Muscle of back (tissue), 3 donors: ENCODE measurements at regions not wholly inside any gene's neighbourhood (a gene's known extent, or its start where the extent isn't known, plus 50 kb on each side); places are given as distances from the start of the nearest gene placed in this dataset.

Experiments used
- DNase-seq, 3 donors: peaks; one replicate each; pipeline versions ENCODE4 v3.0.0 to v3.0.0-alpha.2; 2013

DNA sequence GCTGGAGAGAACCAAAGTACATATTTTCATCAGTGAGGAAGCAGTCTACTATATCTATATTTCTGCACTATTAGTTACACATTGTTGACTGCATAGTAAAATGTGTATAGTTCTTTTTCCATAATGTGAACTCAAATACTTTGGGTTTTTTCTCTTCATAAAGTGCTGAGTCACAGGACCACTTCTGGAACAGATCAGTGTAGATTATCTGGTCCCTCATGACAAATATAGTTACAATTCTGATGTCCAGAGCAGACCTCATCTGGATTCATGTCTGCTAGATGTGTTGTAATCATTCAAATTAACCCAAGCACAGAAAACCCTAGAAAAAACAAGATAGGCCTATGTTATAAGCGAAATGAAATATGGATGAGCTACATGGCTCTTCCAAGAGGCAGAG lies 171.4 kb downstream of the SUCLA2 start:
- DNase-seq = peak in 2 of 3 donors; percentile 2 to 45

DNA sequence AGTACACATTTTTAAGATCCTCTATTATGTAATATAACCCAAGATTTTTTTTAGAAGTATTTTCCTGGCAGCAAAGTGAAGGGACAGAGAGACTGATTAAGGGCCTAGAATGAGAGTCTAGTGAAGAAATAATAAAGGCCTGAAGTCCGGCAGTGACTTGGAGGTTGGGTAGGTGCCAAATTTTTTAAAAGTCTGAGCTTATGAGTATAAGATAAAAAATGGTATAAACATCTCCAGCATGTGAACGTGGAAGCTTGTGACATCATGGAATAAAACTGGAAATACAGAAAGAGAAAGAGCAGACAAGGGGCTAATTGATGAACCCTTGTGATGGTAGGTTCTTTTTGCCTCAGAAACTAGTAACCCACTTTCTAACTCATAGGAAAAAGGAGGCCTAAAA lies 174.6 kb downstream of the SUCLA2 start:
- peak; percentile 7 to 13 (median 11) for DNase-seq

DNA sequence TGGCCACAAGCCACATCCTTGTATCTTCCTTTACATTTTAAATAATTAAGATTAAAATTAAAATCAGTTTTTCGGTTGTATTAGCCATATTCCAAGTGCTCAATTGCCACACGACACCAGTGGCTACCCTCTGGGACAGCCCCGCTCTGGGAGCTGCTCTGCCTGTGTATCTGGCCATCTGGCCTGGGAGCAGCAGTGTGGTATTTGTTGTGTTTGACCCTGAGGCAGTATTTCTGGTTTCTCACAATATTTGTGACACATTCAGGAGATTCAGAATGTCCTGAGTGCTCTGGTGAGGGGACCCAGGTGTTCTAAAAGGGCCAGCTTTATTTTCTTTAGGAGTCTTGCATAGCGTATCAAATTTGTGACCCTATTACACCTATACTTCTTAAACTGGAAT lies 179.0 kb downstream of the SUCLA2 start:
- no peak for DNase-seq

DNA sequence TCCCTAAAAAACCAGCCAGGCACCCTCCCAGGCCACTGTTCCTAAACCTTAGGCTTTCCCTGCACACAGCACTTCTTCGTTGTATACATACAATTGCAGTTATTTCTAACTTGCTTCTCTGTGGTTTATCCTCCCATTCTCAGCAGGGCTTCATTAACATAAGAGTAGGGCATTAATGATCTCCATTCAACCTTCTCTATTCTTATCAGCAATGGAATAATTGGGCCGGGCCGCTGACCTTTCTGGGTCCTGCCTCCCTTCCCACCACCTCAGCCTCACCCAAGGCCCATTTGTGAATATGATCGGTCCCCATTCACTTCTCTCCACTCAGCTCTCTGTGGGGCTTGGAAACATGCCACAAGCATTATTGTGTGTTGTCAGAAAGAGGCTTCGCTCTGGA lies 184.2 kb downstream of the SUCLA2 start:
- no peak for DNase-seq

DNA sequence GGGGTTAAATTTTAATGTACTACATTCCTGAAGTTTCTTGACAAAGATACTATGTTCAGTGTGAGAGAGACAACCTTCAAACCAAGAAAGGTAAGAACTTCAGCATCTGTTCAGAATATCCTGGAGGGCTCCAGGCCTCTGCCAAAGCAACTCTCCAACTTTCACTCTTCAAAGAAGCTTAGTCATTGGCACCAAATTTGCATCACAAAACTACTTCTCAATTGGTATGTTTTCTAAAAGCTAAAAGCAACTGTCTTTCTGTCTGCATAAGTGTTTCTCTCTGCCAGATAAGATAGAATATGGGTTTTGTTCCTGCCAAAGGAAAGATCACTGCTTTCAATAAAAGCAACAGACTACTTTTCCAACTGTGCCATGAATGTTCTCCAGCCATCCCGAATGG lies 187.4 kb downstream of the SUCLA2 start:
- DNase-seq = no peak

DNA sequence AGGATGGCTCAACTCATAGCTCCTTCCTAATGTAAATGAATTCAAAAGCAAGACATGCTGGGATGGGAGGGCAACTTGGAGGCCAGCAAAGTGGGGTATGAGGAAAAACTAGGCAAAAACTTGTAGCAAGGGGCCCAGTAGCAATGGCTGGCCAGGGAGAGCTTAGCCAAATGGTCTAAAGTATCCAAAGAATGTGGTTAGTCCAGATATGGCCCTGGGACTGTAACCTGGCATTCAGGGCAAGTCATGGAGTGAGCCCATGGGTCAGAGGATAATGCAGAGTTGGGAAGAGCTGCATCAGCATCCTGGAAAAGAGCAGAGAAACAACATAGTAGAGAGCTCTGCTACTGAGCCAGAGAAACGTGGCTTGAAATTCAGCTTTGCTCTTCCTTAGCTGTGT lies 191.7 kb downstream of the SUCLA2 start:
- no peak for DNase-seq

DNA sequence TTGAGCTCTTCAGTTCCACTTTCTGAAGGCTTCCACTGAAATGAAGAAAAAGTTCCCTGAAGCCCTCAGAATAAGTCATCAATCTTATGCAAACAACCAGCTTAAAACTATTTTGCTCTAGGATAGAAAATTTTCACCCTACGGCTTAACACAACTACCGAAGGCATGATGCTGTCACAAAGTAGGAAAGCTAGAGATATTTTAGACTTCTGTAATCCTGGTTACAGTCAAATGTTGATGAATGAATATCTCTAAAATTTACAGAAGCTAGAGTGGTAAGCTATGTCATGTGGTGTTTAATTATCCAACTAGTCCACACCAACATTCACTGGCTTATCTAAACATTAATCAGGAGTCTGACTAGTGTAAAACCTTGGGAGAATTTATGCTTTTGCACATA lies 197.9 kb downstream of the SUCLA2 start:
- DNase-seq = no peak

DNA sequence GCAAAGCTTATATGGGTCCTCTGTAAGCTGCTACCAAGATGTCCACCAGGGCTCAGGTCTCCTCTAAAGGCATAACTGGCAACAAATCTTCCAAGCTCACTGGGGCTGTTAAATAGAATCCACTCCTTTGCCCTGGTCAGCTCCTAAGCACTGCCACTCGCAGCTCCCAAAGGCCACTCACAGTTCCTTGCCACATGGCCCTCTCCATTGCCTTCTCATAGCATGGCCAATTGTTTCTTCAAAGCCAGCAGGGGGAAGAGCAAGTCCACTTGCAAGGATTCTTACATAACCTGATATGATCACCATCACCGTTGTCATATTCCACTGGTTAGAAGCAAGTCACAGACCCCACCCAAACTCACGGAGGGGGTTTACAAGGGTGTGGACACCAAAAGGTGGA lies 199.5 kb downstream of the SUCLA2 start:
- no peak for DNase-seq

DNA sequence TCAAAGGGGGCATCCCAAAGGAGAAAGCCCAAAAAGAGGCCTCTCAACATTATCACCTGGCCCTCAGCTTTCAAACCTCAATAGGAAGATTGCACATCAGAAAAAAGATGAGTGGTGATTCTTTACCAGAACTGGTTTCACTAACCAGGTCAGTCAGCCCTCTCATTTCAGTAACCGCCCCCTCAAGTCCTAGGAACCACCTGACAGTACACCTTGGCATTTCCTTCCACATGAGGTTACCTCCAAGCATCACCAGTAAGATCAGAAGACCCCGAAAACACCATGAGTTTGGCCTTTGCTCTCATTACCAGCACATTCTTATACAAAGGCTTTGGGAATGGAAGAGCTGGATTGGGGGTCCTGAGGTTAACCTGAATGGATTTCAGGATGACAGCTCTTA lies 200.5 kb downstream of the SUCLA2 start:
- DNase-seq = no peak

DNA sequence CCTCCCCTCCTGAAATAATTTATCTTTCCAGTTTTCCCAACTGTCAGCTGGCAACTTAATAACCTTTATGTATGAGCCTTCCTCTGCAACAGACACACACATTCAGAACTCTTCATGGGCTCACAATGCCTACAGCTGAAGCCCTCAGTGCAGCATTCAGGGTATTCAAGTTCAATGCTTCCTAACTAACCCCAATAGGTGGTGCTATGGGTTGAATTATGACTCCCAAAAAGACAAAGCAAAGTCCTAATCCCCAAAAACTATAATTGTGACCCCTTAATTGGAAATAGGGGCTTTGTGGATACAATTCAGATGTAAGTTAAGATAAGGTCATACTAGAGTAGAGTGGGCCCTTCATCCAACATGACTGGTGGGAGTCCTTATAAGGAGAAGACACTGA lies 202.2 kb downstream of the SUCLA2 start:
- DNase-seq = peak in 1 of 3 donors; percentile 2

DNA sequence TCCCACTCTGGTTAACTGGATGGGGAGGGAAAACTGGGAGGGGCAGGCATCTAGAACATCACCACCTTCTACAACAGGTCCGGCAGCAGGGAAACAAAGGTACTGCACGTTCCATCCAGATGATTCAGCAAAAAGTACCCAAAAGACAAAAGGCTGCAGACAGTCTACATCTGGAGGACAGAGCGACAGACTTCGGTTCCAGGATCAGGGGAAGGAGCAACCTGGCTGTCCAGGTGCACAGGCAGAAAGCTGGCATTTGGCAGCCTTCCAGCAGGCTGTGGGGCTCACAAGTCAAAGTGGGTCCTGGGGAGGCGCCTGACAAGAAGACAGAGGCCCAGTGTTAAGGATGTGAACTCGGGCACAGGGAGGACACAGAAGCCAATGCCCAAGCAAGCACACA lies 202.9 kb downstream of the SUCLA2 start:
- no peak for DNase-seq

DNA sequence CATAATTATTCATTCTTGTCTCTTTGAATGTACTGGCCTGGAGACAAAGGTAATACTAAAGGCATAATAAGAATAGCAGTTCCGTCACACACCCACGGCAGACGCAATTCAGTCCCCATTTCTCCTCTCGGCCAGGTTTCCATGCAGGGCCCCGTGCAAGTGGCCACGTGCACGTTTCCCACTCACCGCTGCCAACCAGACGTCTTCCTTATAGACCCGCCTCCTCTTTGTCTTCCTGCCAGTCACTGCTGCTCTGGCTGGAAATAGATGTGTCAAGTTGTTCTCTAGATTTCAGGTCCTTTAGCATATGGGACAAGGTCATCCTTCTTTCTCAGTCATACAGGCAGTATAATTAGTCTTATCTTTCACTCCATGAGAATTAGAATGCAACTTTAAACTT lies 204.3 kb downstream of the SUCLA2 start:
- DNase-seq = no peak

DNA sequence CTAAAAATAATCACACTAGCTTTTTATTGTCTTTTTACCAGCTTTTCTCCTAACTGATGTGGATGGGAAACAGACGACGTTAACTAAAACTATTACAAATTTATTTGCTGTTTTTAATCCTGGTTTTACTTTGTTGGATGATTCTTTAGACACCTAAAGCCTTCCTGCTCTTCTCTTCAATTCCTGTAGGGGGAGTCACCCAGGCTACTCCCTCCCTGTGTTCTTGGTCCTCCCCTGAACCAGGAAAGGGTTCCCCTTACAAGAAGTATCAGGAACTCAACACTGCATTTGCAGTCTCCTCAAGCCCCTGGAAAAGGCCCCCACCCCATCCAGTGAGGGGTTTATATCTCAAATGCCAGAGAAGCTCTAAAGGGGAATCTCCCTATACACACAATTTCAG lies 206.1 kb downstream of the SUCLA2 start:
- no peak for DNase-seq

DNA sequence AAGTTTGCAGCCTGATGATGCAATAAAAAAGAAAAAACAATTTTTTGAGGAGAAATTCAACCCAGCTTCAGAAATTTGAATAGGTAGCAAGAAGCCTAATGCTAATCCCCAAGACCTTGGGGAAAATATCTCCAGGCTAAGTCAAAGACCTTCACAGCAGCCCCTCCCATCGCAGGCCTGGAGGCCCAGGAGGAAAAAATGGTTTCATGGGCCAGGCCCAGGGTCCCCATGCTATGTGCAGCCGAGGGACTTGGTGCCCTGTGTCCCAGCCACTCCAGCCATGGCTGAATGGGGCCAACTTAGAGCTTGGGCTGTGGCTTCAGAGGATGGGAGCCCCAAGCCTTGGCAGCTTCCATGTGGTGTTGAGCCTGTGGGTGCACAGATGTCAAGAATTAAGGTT lies 210.3 kb downstream of the SUCLA2 start:
- no peak for DNase-seq

DNA sequence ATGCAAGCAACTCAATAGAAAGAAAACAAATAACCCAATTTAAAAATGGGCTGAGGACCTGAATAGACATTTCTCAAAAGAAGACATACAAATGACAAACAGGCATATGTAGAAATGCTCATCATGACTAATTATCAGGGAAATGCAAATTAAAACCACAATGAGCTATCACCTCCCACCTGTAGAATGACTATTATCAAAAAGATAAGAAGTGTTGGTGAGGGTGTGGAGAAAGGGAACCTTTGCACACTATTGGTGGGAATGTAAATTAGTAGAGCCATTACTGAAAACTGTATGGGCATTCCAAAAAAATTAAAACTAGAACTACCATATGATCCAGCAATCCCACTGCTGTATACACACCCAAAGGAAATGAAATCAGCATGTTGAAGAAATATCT lies 212.2 kb downstream of the SUCLA2 start:
- no peak for DNase-seq

DNA sequence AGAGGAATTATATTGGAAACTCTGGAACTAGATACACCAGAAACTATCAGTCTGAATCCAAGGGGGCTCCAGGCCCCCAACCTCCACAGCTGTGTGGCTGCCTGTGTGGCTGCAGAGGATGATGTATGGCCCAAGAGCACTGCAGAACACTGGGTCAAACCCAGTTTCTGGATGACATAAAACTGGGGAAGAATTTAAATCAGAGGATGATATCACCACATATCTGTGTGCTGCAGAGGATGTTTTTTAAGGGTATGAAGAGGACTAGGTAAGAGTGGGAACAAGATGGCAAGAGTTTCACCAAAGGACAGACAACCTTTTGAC lies 226.4 kb downstream of the SUCLA2 start:
- DNase-seq = no peak

DNA sequence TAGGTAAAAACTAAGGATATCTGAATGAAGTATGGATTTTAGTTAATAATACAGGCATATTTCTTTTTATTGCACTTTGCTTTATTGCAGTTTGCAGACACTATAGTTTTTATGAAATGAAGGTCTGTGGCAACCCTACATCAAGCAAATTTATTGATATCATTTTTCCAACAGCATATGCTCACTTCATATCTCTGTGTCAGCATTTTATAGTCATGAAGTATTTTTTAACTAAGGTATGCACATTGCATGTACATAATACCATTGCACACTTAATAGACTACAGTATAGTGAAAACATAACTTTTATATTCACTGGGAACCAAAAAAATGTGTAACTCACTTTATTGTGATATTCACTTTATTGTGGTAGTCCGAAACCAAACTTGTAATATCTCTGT lies 236.3 kb downstream of the SUCLA2 start:
- DNase-seq = no peak

DNA sequence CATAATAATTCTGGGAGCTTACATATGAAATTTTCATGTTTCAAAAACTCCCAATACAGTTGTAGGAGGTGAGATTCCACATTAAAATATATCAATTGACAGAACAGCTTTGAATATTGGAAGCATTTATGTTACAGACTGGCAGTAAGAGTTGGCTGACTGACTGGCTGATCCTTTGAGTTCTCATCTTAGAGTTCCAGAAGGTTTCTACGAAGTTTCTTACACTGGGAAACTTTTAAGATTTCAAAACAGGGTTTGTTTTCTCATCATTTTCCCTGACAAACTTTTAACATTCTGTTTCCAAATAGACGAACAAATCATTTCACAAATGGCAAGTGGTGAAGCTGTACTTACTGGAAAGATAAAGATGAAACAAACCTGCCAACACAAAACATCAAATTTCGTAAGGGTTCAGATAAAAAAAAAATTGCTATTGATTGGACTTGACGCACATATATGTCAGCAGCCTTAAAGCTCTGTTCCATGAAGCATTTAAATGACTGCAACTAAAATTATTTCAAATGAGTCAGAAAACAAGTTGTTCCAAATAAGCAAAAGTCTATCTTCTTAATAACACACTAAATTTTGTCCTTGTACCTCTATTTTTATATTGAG lies 243.5 kb downstream of the SUCLA2 start:
- no peak for DNase-seq

DNA sequence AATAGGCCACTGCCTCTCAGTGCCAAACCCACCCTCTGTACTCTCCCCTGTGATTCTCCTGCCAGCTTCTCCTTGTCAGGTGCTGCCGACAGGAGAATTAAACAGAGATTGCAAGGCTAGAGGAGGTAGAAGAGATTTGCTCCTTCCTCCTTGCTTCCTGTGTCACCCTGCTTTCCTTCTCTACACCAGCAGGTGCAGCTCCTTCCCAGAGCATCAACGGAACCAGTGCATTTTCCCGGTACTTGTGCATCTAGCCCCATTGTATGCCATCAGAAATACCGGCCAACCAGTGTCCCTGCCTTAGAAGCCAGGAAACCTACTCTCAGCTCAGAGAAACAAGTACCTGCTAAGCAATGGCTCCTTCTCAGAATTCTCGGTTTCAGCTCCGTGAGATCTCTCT lies 253.2 kb downstream of the SUCLA2 start:
- no peak for DNase-seq

DNA sequence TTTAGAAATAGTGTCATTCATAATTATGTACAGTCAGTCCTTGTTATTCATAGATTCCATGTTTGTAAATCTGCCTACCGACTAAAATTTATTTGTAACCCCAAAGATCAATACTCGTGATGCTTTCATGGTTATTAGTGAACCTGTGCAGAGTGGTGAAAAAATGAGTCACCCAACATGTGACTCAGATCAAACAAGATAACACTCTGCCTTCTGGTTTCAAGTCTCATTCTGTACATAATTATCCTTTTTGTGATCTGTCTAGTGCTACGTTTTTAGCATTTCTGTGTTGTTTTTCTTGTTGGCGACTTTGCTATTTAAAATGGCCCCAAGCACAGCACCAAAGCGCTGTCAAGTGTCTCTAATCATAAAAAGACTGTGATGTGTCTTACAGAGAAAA lies 274.7 kb downstream of the SUCLA2 start:
- no peak for DNase-seq

DNA sequence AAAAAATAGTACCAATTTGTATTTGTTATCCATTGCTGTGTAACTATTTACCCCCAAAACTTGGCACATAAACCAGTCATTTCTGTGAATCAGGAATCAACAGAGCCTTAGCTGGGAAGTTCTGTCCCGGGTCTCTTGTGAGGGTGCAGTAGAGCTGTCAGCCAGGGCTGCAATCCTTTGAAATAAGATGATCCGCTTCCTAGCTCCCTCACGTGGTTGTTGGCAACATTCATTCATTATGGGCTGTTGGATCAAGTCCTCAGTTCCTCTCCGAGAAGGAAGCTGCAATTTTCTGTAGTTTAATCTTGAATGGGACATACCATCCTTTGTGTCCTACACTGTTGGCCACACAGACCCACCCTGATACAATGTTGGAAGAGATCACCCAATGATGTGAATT lies 277.2 kb downstream of the SUCLA2 start:
- DNase-seq = no peak

DNA sequence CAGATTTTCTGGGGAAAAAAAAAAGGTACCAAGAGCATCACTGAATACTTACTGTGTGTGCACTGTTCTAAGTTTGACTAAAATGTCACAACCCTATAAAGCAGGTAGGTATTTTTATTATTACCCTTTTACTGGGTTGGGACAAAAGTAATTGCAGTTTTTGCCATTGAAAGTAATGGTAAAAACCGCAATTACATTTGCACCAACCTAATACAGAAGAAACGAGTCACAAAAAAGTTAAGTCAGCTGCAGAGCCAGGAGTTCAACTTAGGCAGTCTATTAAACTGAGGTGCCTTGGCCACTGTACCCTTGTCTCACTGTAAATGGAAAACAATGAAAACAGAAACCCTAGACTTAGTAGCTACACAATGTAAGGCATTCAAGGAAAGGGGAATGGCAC lies 281.9 kb downstream of the SUCLA2 start:
- DNase-seq = no peak

DNA sequence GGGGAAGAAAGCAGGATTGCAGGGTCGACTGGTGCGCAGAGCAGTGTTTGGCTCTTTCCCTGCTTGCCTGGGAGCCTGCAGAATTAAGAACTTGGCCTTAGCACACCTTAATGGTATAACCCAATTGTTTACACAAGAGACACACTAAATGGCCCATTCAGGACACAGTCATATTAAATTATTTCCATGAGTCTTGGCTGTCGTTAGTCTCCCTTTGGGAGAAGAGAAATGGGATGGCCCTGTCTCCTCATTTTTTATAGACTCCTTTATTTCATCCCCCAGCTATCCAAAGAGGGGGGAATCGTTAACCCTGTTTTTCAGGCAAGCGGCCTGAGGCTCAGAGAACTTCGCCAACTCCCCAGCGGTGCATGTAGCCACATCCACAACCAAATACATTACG lies 282.5 kb downstream of the SUCLA2 start:
- DNase-seq = peak in 2 of 3 donors; percentile 26 to 35

DNA sequence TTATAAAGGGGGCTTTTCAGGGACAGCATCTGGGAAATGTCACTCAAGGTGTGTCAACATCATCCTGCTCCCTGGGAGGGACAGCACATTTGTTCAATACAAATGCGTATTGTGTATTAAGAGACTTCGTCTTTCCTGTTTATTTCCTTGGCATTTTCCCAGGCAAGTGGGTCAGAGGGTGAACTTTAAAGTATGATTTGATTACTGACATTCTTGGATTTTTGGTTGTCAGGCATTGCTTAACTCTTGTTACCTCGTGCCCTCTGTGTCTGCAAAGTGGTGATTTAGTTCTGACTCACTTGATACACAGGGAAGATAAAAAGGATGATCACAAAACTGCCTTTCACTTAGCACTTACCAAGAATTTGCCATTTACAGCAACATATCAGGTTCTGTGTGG lies 292.7 kb downstream of the SUCLA2 start:
- peak in 1 of 3 donors; percentile 20 for DNase-seq

DNA sequence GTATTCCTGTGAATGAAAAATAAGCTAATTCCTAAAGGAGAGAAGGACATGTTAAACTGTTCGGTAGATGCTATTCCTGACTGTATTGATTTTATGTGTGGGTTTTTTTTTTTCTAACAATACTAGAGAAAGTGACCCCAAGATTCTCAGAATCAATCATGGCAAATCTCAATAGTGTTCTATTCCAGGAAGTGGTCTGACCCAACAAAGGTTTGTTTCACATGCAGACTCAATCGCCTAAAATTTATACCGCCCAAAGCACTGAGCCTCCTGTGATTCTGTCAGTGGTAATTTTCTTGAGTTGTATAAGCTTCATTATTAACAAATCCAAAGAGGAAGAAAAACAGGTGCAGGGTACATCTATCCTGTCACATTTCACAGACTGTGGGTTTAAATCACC lies 293.7 kb downstream of the SUCLA2 start:
- DNase-seq = no peak
